ENCODE measurements at regions not wholly inside any gene's neighbourhood (a gene's known extent, or its start where the extent isn't known, plus 50 kb on each side); places are given as distances from the start of the nearest gene placed in this dataset.

DNA sequence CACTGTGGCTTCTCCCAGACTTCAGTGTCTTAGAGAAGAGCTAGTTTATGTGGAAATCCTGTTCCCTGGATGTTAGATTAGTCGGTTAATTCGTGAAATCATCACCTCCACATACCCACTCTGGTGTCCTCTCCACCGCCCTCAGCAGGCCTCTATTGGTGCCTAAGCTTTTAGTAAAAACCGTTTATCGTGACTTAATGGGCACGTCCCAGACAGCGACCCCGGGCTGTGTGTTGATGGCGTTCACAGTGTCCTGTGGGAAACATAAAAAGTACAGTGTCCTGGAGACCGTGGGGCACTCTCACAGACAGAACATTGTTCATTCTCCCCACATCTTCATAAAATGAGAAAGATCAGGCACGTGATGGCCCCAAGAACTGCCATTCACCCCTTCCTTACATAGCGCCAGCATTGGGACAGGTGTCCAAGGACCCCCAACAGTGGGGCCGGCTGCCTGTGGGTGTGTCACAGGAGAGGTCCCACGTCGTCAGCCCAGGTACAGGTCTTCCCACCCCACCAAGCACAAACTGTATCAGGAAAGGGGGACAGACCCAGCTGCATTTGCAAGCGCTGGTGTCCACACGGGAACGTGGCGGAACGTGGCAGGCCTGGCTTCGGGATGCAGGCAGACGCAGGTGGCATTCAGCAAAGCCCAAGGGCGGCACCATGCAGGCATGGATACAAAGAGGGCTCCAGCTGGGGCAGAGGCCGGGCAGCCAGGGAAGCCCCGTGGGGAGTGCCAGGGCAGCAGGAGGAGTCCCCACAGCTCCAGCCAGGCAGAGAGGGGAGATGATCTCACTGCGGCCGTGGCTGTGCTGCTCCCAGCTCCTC, 237.7 kb downstream of the DLL1 start:
- Histone ChIP-seq H3K27ac (no peak overlapping the region), H3K9ac (no peak overlapping the region), H3K4me1 (no peaks in the 10 kb centered on the region), H2AFZ (no peak overlapping the region), H3K4me2 (ENCODE audit: low read length) (no peak overlapping the region), H3K36me3 (ENCODE audit: control insufficient read depth, insufficient read depth, low read length) (no peaks in the 10 kb centered on the region), H3K79me2 (no peaks in the 10 kb centered on the region), H3K9me3 (ENCODE audit: control insufficient read depth, low read length) (no peaks in the 10 kb centered on the region), H3K27me3 (ENCODE audit: control insufficient read depth, insufficient read depth, low read length) (no peaks in the 10 kb centered on the region), H3K4me3 (ENCODE audit: low read depth, low read length) (no peak overlapping the region)
- TF ChIP-seq CTCF (IDR thresholded peaks at IDR 0.05), result no peak

DNA sequence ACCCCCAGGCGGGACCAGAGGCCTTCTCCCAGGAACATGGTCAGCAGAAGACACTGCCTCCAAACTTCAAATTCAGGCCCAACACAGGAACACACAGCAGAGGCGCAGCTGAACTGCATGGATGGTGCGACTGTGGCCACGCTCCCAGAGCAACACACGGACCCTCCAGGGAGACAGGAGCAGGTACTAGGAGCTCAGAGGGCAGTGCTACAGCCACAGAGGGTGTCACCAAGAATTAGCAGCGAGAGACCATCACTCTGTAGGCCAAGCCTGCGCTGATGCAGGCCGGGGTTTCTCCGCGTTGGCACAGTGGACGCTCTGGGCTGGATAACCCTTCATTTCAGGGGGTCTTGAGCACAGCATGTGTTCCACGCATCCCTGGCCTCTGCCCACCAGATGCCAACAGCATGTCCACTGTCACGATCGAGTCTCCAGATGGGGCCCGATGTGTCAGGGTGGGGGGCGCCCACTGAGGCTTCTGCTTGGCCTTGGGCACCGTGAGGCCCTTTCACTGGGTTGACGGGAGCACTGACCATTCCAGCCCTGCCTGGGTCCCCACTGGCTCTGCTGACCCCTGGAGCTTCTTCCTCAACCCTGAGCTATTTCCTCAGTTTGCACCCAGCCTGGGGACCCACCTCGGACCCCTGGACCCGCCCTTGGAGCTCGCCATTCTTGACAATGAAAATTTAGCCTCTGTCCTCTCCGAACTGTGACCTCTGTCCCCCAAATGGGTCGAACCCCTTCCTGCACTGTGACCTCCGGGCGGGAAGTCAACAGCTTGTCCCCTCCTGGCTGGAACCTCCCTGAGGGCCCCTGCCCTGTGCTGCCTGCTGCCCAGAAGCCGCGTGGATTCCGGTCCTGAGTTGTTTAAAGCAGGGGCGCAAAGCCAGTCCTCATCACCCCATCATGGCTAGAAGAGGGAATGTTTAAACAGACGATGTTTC, 239.4 kb downstream of the DLL1 start:
- Histone ChIP-seq H3K9ac (no peak overlapping the region), H3K9me3 (ENCODE audit: control insufficient read depth, low read length) (no peaks in the 10 kb centered on the region), H3K4me3 (ENCODE audit: low read depth, low read length) (no peak overlapping the region), H3K4me1 (no peaks in the 10 kb centered on the region), H3K4me2 (ENCODE audit: low read length) (no peak overlapping the region), H3K36me3 (ENCODE audit: control insufficient read depth, insufficient read depth, low read length) (no peaks in the 10 kb centered on the region), H3K79me2 (no peaks in the 10 kb centered on the region), H3K27me3 (ENCODE audit: control insufficient read depth, insufficient read depth, low read length) (no peaks in the 10 kb centered on the region), H2AFZ (no peak overlapping the region), H3K27ac (no peak overlapping the region)
- TF ChIP-seq CTCF (IDR thresholded peaks at IDR 0.05), result no peak

DNA sequence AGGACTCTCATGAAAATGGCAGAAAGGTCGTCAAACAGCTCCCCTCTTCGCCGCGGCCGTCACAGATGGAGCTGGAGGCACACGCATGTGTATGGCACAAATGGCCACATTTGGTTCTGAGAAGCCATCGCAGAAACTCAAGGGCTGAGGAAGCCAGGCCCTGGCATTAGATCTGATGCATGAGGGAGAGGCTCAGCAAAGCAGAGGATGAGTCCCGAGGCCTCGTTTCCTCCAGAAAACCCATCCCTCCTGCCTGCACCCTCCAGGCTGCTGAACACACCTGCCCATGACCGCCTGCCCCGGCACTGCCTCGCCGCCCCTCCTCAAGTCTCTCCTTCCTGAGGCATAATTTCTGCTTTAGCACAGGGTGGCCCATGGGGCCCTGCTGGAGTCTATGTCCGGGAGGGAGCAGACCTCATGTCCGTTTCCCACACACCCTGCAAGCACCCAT, 240.3 kb downstream of the DLL1 start:
- H3K9me3 ChIP-seq (ENCODE audit: control insufficient read depth, low read length), result no peaks in the 10 kb centered on the region
- no peak overlapping the region for H3K4me2 ChIP-seq (ENCODE audit: low read length)
- TF ChIP-seq CTCF (IDR thresholded peaks at IDR 0.05), result no peak
- H2AFZ ChIP-seq, result no peak overlapping the region
- H3K36me3 ChIP-seq (ENCODE audit: control insufficient read depth, insufficient read depth, low read length), result no peaks in the 10 kb centered on the region
- H3K79me2 ChIP-seq, result no peaks in the 10 kb centered on the region
- no peak overlapping the region for H3K9ac ChIP-seq
- no peaks in the 10 kb centered on the region for H3K4me1 ChIP-seq
- H3K27ac ChIP-seq, result no peak overlapping the region
- no peak overlapping the region for H3K4me3 ChIP-seq (ENCODE audit: low read depth, low read length)
- no peaks in the 10 kb centered on the region for H3K27me3 ChIP-seq (ENCODE audit: control insufficient read depth, insufficient read depth, low read length)

DNA sequence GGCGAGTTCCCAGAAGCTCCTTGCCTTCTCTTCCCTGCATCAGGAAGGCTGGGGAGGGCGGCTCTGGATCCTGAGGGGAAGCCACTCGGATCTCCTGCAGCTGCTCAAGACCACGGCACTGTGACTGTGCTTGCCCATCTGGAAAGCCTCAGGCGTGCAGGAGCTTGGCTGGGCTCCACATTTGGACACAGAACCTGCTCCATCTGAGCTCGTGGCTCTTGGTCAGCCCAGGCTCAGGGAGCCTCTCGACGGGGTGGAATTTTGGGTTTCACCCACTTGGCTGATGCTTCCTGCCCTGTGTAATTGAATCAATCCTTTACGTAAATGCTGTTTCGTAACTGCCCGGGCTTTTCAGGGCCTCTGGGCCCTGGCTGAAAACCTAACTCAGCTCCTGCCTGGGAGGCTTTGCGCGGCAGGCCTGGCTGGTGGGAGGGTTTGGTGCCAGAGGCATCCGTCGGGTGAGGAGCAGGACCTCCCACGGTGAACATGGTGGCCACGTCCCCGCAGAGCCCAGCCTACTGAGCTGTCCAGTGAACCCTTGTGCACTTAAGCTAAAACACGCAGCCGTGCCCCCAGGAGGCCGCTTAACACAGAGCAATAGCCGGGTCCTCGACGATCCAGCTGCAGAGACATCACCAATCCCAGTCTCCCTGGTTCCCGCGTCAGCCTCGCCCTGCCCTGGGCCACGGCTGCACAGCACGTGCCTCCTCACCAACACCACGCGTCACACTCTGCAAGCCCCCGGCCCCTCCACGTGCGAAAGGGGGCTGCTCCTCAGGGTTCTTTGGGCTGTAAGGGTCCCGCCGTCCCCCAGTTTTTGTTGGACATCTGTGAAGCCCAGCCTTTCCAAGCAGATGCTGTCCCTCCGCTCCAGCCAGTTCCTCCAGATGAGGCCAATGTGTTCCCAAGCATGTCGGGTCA, 241.0 kb downstream of the DLL1 start:
- Histone ChIP-seq H3K4me2 (ENCODE audit: low read length) (no peak overlapping the region), H3K79me2 (no peaks in the 10 kb centered on the region), H2AFZ (no peak overlapping the region), H3K9me3 (ENCODE audit: control insufficient read depth, low read length) (no peaks in the 10 kb centered on the region), H3K27me3 (ENCODE audit: control insufficient read depth, insufficient read depth, low read length) (no peaks in the 10 kb centered on the region), H3K4me1 (no peaks in the 10 kb centered on the region), H3K4me3 (ENCODE audit: low read depth, low read length) (no peak overlapping the region), H3K9ac (no peak overlapping the region), H3K36me3 (ENCODE audit: control insufficient read depth, insufficient read depth, low read length) (no peaks in the 10 kb centered on the region), H3K27ac (no peak overlapping the region)
- TF ChIP-seq CTCF (IDR thresholded peaks at IDR 0.05), result no peak
